ENCODE measurements at regions not wholly inside any gene's neighbourhood (a gene's known extent, or its start where the extent isn't known, plus 50 kb on each side); places are given as distances from the start of the nearest gene placed in this dataset.
"Not testable (repeated sequence)": the region's sequence is repeated elsewhere in the genome, so short reads cannot be mapped to it uniquely, and the experiment has no call there.

GRCh38 chr1:88595355-88596002 is 88.6 kb upstream of the PKN2 start:
- peak; percentile 36 for DNase-seq

GRCh38 chr1:88597973-88598372 is 86.1 kb upstream of the PKN2 start:
- DNase-seq = not testable (repeated sequence)

- peak; percentile 29 for DNase-seq
Measured at GRCh38 chr1:88608139-88608943, 75.7 kb upstream of the PKN2 start.

- DNase-seq = no peak
Measured at GRCh38 chr1:88609051-88609450, 75.0 kb upstream of the PKN2 start.

- DNase-seq = peak; percentile 24
Measured at GRCh38 chr1:88610687-88611086, 73.4 kb upstream of the PKN2 start.

- DNase-seq = no peak
Measured at GRCh38 chr1:88612292-88612691, 71.8 kb upstream of the PKN2 start.

GRCh38 chr1:88612773-88613172 is 71.3 kb upstream of the PKN2 start:
- no peak for DNase-seq

GRCh38 chr1:88618331-88618730 is 65.7 kb upstream of the PKN2 start:
- no peak for DNase-seq

- peak; percentile 7 for DNase-seq
Measured at GRCh38 chr1:88623101-88623500, 61.0 kb upstream of the PKN2 start.
